Activated CD4-positive, alpha-beta T cell treated with anti-CD3 and anti-CD28 coated beads, Interleukin-2, amount 50 U/mL, for 24 hours (primary cell): ENCODE measurements at regions not wholly inside any gene's neighbourhood (a gene's known extent, or its start where the extent isn't known, plus 50 kb on each side); places are given as distances from the start of the nearest gene placed in this dataset.

Experiments
- DNase-seq, 2 donors: peaks; one replicate each; pipeline ENCODE4 v3.0.0-alpha.2; 2020; ENCODE audit warnings: low read depth in 1 of 2, low spot score in 1 of 2

GRCh38 chr5:14090755-14091154, 52.4 kb upstream of the TRIO start:
- DNase-seq = no peak

DNA sequence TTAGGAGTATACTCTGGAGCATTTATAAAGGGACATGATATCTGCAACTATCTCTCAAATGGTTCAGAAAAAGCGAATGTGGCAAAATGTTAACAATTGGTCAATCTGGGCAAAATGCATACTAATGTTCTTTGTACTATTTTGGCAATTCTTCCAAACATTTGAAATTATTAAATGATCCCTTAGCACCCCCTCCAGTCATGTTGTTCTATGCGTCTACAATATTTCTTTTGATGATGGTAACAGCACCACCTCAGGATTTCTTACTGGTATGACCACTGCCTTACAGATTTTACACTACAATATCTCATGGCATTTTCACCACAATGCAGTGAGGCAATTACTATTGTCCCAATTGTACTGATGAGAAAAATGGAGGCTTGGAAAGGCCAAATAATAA, 52.9 kb upstream of the TRIO start:
- no peak for DNase-seq

DNA sequence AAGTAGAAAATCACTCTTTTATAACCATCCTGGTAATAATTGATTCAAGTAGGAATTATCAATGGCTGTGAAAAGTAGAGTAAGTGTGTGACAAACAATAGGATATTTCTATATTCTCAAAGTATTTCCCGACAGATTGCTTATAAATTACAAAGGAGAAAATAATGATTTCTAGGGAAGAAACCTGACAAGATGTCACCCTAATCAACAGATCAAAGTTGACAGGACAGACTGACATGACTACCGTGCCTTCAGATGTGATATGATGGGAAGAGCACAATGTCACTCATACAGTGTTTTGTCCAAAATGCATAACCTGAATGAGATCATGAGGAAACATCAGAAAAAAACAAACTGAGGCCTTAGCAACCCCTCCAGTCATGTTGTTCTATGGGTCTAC, 53.9 kb upstream of the TRIO start:
- DNase-seq = no peak

DNA sequence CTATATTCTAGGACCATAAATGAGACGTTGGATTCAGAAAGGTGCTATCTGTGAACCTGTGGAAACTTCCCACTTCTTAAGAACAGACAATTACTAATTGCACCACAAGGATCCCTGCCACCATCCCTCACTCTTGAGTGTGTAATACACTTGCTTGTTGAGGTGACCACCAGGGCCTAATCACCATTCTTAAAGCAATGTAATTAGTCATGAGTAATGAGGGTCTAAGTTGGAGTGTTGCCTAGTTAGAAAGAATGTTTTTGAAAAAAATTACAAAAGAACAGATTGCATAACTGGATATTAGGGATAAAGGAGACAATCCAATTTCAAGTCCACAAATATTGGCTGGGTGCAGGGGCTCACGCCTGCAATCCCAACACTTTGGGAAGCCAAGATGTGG, 56.9 kb upstream of the TRIO start:
- DNase-seq = no peak

GRCh38 chr5:14082973-14083372, 60.2 kb upstream of the TRIO start:
- DNase-seq = no peak

- DNase-seq = no peak
Measured at GRCh38 chr5:14082523-14082922, 60.6 kb upstream of the TRIO start.

GRCh38 chr5:14081791-14082190, 61.4 kb upstream of the TRIO start:
- no peak for DNase-seq

GRCh38 chr5:14078716-14079115, 64.4 kb upstream of the TRIO start:
- DNase-seq = no peak

GRCh38 chr5:14077501-14077900, 65.6 kb upstream of the TRIO start:
- no peak for DNase-seq

DNA sequence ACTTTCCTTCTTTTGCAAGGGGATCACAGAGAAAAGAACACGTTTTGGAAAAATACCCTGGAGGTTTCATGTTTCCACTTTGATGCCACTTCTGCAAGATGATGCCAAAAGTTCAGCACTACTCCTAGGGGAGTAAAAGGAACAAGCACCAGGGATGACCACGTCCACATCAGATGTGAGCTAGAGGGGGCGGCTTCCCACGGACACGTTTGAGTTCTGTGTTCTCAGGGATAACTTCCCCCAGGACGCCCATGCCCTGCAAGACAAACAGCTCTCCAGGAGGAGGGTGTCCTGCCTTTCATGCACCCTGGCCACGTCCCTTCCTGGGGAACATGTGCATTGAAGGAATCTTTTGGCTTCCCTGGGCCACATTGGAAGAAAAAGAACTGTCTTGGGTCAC, 66.6 kb upstream of the TRIO start:
- no peak for DNase-seq

GRCh38 chr5:14075937-14076336, 67.2 kb upstream of the TRIO start:
- no peak for DNase-seq

DNA sequence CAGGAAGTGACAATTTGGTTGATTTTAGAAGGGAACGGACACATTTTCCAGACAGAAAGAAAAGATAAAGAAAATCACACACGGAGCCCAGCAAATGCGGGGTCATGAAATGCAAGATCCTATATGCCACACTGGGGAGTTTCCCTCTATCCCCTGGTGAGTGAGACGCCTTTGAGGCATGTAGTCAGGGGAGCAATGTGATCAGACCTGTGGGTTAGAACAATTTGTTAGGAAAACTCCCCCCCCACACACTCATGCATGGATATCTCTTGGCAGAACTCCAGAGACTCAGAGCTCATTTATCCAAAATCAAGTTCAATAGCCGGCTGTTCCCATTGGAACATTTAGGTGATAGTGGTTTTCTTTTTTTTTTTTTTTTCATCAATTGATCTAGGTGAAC, 71.7 kb upstream of the TRIO start:
- no peak for DNase-seq

- DNase-seq = no peak
Measured at GRCh38 chr5:14069021-14069420, 74.1 kb upstream of the TRIO start.

DNA sequence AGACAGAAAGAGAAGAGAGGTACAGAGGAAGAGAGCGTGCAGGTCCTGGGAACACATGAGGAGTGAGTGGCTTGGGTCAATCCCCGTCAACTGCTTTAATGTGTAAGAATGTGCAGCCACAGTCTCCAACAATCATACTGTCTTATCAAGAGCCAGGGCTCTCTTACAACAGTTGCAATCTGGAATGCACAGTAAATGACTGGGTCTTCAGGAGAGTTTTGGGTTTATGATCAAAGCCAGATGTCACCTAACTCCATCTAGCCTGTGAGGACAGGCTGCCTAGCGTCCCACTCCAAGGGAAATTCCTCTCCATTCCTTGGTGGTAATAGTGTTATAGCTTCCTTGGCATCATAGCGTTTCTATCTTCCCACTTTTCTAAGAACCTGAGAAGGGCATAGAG, 75.0 kb upstream of the TRIO start:
- DNase-seq = no peak

DNA sequence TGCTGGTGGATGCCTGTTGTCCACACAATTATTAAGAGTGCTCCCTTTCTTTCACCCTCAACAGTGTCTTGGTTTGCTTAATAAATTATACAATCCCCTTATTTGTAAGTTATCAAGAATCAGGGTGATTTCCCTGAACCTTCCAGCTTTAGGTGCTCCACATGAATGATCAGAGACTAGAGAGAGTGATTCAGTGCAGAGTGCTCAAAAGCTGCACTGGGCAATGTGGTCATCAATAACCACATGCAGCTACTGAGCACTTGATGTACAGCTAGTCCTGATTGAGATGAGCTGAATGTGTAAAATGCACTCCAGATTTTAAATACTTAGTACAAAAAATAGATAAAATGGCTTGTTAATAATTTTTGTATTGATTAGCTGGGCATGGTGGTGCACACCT, 76.8 kb upstream of the TRIO start:
- no peak for DNase-seq

DNA sequence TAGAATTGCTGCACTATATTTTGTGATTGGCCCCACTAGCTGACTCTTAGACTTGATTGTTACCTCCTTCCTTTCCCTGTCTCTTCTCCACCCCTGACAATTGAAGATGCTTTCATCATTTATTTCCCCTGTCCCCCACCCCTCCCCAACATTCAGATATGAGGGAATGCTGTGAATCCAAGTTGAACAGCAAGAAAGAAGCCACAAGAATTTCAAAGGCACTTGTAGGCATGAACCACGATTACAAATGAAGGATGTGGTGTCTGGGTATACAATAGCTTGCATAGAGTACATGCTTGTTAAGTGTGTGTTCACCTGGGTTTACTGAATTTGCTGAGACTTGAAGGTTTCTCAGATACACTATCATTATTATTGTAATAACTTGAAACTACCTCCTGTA, 78.3 kb upstream of the TRIO start:
- no peak for DNase-seq

DNA sequence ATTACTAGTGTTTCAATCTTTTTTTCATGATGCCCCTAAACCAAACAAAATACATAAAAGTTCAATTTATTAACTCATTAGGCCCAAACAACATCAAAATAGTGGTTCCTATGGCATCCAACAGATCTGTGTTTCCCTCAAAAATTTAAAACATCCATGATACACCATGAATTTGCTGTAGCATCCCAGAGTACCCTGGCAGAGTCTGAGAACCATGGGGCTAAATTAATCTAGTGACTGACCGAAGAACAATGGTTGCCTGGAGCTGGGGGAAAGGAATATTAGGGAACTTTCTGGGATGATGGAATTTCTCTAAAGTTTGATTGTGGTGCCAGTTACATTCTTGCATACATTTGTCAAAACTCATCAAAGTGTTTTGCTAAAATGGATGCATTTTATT, 79.5 kb upstream of the TRIO start:
- no peak for DNase-seq

DNA sequence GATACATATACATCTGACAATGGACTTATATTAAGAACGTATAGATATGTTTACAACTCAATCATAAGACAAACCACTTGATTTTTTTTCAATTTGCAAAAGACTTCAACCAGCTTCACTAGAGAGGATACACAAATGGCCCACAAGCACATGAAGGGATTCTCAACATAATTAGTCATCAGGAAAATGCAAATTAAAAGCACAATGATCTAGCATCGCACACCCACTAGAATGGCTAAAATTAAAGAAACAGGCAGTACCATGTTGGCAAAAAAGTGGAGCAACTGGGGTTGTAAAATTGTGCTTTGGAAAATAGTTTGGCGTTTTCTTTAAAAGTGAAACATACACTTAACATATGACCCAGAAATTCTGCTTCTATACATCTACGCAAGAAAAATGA, 80.0 kb upstream of the TRIO start:
- DNase-seq = no peak

DNA sequence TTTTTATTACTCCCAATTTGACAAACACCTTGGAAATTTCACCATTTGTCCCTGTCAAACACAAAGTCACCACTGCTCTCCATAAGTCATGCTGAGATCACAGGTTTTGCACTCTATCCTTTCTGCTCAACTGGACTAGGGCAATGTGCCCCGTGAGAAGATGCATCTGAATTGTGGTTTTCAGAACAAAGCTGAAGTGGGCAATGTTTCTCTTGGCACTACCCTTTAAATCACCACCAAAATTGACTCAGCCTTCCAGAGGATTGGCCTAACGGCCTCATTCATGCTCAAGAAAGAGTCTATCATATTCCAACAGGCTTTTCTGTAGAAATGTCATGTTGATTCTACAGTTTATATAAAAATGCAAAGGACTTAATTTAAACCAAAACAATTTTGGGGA, 81.0 kb upstream of the TRIO start:
- DNase-seq = no peak

DNA sequence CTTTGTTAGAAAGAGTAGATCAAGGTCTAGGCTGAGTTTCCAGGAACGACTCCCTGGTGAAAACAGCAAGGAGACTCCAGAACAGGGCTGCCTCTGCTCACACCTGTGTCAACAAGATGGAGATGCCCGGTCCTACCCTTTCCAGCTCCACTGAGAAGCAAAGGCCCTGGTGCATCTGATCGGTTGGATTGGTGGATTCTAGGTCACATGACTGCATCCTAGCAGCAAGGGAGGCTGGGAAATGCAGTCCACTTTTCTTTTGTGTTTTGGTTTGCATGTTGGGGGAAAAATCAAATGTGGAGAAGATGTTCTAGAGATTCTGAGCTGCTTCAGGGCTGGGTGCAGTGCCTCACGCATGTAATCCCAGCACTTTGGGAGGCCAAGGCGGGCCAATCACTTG, 82.0 kb upstream of the TRIO start:
- no peak for DNase-seq

GRCh38 chr5:14060218-14060617, 82.9 kb upstream of the TRIO start:
- DNase-seq = no peak

GRCh38 chr5:14059810-14060209, 83.3 kb upstream of the TRIO start:
- no peak for DNase-seq

- DNase-seq = no peak
Measured at GRCh38 chr5:14057289-14057688, 85.9 kb upstream of the TRIO start.

- DNase-seq = no peak
Measured at GRCh38 chr5:14056039-14056438, 87.1 kb upstream of the TRIO start.
